CD4-positive, alpha-beta T cell treated with Interleukin-17A for 1 hour (primary cell): ENCODE measurements at regions not wholly inside any gene's neighbourhood (a gene's known extent, or its start where the extent isn't known, plus 50 kb on each side); places are given as distances from the start of the nearest gene placed in this dataset.

Experiments used
- DNase-seq: peaks from one replicate; pipeline ENCODE4 v3.0.0-alpha.2; 2020

- no peak for DNase-seq
These were observed 298.3 kb downstream of the CDH11 start for GRCh38 chr16:64823481-64824075.

- no peak for DNase-seq
These were observed 311.8 kb downstream of the CDH11 start for GRCh38 chr16:64809876-64810629.

GRCh38 chr16:64808474-64808873, 313.4 kb downstream of the CDH11 start:
- DNase-seq, result no peak

GRCh38 chr16:64791756-64792155, 330.1 kb downstream of the CDH11 start:
- DNase-seq, result no peak

- no peak for DNase-seq
These were observed 337.2 kb downstream of the CDH11 start for GRCh38 chr16:64784635-64785034.

GRCh38 chr16:64782484-64782883, 339.4 kb downstream of the CDH11 start:
- DNase-seq, result no peak

GRCh38 chr16:64780445-64780844, 341.4 kb downstream of the CDH11 start:
- no peak for DNase-seq

GRCh38 chr16:64778777-64779176, 343.1 kb downstream of the CDH11 start:
- DNase-seq, result no peak

GRCh38 chr16:64773638-64774037, 348.2 kb downstream of the CDH11 start:
- no peak for DNase-seq

GRCh38 chr16:64773184-64773583, 348.7 kb downstream of the CDH11 start:
- DNase-seq, result no peak

GRCh38 chr16:64771273-64771672, 350.6 kb downstream of the CDH11 start:
- no peak for DNase-seq

GRCh38 chr16:64762211-64762610, 359.7 kb downstream of the CDH11 start:
- no peak for DNase-seq

GRCh38 chr16:64754279-64754678, 367.6 kb downstream of the CDH11 start:
- no peak for DNase-seq

- DNase-seq, result no peak
These were observed 370.0 kb downstream of the CDH11 start for GRCh38 chr16:64751906-64752305.

GRCh38 chr16:64749346-64749745, 372.5 kb downstream of the CDH11 start:
- no peak for DNase-seq

- DNase-seq, result no peak
These were observed 376.5 kb downstream of the CDH11 start for GRCh38 chr16:64745258-64745930.

GRCh38 chr16:64742455-64743223, 379.2 kb downstream of the CDH11 start:
- DNase-seq, result no peak

GRCh38 chr16:64740261-64740660, 381.6 kb downstream of the CDH11 start:
- no peak for DNase-seq

- DNase-seq, result no peak
These were observed 383.4 kb downstream of the CDH11 start for GRCh38 chr16:64738321-64738960.

GRCh38 chr16:64736857-64737256, 385.0 kb downstream of the CDH11 start:
- DNase-seq, result no peak

- DNase-seq, result no peak
These were observed 390.0 kb downstream of the CDH11 start for GRCh38 chr16:64731891-64732290.

- DNase-seq, result no peak
These were observed 391.6 kb downstream of the CDH11 start for GRCh38 chr16:64730261-64730660.

- DNase-seq, result no peak
These were observed 397.5 kb downstream of the CDH11 start for GRCh38 chr16:64724339-64724738.
